Uterus (tissue), 2 donors: ENCODE measurements at regions not wholly inside any gene's neighbourhood (a gene's known extent, or its start where the extent isn't known, plus 50 kb on each side); places are given as distances from the start of the nearest gene placed in this dataset.

Experiments
- POLR2A ChIP-seq, 2 donors: fragments of 450-650 bp; IDR thresholded peaks; one replicate each; pipeline ENCODE4 v1.6.1; 2016; ENCODE audit warnings: antibody characterized with exemption in 2 of 2, mild to moderate bottlenecking in 1 of 2, moderate library complexity in 1 of 2
- TF ChIP-seq, protein P1 (sequence below), 4 experiments: fragments of 200-600 bp in 2 of 4; fragments of 450-650 bp in 2 of 4; sonication (generic) in 2 of 4; IDR thresholded peaks; one replicate each; pipeline ENCODE4 v1.5.1; 2016 to 2019; ENCODE audit warnings: antibody characterized with exemption in 4 of 4, mild to moderate bottlenecking in 2 of 4, moderate library complexity in 1 of 4

DNA sequence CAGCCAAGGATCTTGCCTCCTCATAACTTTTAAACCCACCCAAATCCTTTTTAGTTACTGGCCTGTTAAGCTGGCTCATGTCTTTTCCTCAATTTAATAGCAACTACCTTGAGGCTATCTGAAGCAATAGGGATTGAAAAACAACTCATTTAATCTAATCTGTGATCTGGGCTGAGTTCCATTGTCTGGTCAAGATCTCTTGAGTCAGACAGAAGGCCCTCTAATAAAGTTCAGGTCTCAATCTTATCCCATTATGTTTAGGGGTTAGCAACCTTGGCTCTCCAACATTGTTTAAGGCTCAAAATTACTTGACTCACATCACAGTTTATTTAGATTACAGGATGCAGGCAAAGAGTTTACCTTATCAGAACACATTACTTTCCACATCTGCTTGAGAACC is 436.1 kb downstream of the ANKRD50 start:
- TF ChIP-seq, protein P1, sequence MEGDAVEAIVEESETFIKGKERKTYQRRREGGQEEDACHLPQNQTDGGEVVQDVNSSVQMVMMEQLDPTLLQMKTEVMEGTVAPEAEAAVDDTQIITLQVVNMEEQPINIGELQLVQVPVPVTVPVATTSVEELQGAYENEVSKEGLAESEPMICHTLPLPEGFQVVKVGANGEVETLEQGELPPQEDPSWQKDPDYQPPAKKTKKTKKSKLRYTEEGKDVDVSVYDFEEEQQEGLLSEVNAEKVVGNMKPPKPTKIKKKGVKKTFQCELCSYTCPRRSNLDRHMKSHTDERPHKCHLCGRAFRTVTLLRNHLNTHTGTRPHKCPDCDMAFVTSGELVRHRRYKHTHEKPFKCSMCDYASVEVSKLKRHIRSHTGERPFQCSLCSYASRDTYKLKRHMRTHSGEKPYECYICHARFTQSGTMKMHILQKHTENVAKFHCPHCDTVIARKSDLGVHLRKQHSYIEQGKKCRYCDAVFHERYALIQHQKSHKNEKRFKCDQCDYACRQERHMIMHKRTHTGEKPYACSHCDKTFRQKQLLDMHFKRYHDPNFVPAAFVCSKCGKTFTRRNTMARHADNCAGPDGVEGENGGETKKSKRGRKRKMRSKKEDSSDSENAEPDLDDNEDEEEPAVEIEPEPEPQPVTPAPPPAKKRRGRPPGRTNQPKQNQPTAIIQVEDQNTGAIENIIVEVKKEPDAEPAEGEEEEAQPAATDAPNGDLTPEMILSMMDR (IDR thresholded peaks at IDR 0.05), result no peak
- TF ChIP-seq POLR2A (IDR thresholded peaks at IDR 0.05), result no peak
